IMR-90 (cell line): ENCODE measurements at regions not wholly inside any gene's neighbourhood (a gene's known extent, or its start where the extent isn't known, plus 50 kb on each side); places are given as distances from the start of the nearest gene placed in this dataset.

Experiments
- ATAC-seq: fragments of 200-7000 bp; cut with Tn5 transposase; 2 replicates; pipeline ENCODE4 v1.9.1; 2020; ENCODE audit warnings: low read depth, mild to moderate bottlenecking, moderate library complexity
- BruUV-seq: library from RNA; stranded (reverse); fragments of 400-500 nt; replicated peaks from 2 replicates; lab custom pipeline; 2021; lab: Mats Ljungman, UMichigan
- CTCF ChIA-PET: fragments of 300-600 bp; formaldehyde crosslinking; extraction: SDS; loops from one replicate; lab custom pipeline; 2021; ENCODE audit warnings: antibody characterized with exemption; lab: Yijun Ruan, JAX
- POLR2A ChIA-PET: fragments of 300-600 bp; sonication (Branson Sonifier 250); formaldehyde crosslinking; loops from one replicate; lab custom pipeline; 2022; ENCODE audit warnings: antibody characterized with exemption; ENCODE audit not compliant: unreplicated experiment; lab: Charles Lee
- DNase-seq: peaks from one replicate; pipeline ENCODE4 v3.0.0; 2013
- H2AFZ ChIP-seq: replicated peaks from 2 replicates; pipeline ENCODE3; 2013; ENCODE audit warnings: low read length, mild to moderate bottlenecking; ENCODE audit not compliant: poor library complexity
- H2AK5ac ChIP-seq: 2 replicates; pipeline ENCODE4 v1.6.1; 2013; ENCODE audit warnings: low read depth, low read length, inconsistent platforms
- H2AK9ac ChIP-seq: replicated peaks from 2 replicates; pipeline ENCODE3; 2013; ENCODE audit warnings: mild to moderate bottlenecking, low read depth, low read length, moderate library complexity; ENCODE audit not compliant: poor library complexity
- H2BK120ac ChIP-seq: 2 replicates; pipeline ENCODE4 v1.6.1; 2013; ENCODE audit warnings: low read depth, low read length, inconsistent platforms
- H2BK15ac ChIP-seq: 3 replicates; pipeline ENCODE4 v1.6.1; 2013; ENCODE audit warnings: low read depth, low read length, inconsistent platforms
- H2BK20ac ChIP-seq: 2 replicates; pipeline ENCODE4 v1.6.1; 2013; ENCODE audit warnings: low read depth, mild to moderate bottlenecking, inconsistent platforms, low read length, moderate library complexity
- H2BK5ac ChIP-seq: 2 replicates; pipeline ENCODE4 v1.6.1; 2013; ENCODE audit warnings: mild to moderate bottlenecking, low read depth, low read length, inconsistent platforms; ENCODE audit not compliant: poor library complexity, severe bottlenecking
- H3K14ac ChIP-seq: replicated peaks from 2 replicates; pipeline ENCODE4 v1.6.1; 2013; ENCODE audit warnings: low read depth, low read length, inconsistent platforms
- H3K18ac ChIP-seq: 2 replicates; pipeline ENCODE4 v1.6.1; 2013; ENCODE audit warnings: low read depth, low read length, control low read depth
- H3K23ac ChIP-seq: 2 replicates; pipeline ENCODE4 v1.6.1; 2013; ENCODE audit warnings: low read depth, low read length, inconsistent platforms
- H3K27ac ChIP-seq: 2 replicates; pipeline ENCODE4 v1.5.1; 2013; ENCODE audit warnings: mild to moderate bottlenecking, control low read depth, low read length; ENCODE audit not compliant: insufficient read depth
- H3K27me3 ChIP-seq: 2 replicates; pipeline ENCODE4 v1.6.1; 2013; ENCODE audit warnings: low read length; ENCODE audit not compliant: control insufficient read depth, insufficient read depth
- H3K36me3 ChIP-seq: 2 replicates; pipeline ENCODE4 v1.6.1; 2013; ENCODE audit warnings: low read length, mixed read lengths; ENCODE audit not compliant: control insufficient read depth, insufficient read depth
- H3K4ac ChIP-seq: 2 replicates; pipeline ENCODE4 v1.6.1; 2013; ENCODE audit warnings: low read depth, low read length, inconsistent platforms
- H3K4me1 ChIP-seq: 2 replicates; pipeline ENCODE4 v1.6.1; 2013; ENCODE audit warnings: low read length, mixed read lengths; ENCODE audit not compliant: control insufficient read depth, insufficient read depth
- H3K4me2 ChIP-seq: 2 replicates; pipeline ENCODE4 v1.6.1; 2013; ENCODE audit warnings: low read depth, mild to moderate bottlenecking, control low read depth, low read length, moderate library complexity
- H3K4me3 ChIP-seq: 2 replicates; pipeline ENCODE4 v1.5.1; 2013; ENCODE audit warnings: low read depth, mild to moderate bottlenecking, control low read depth, low read length, moderate library complexity; ENCODE audit not compliant: insufficient read depth
- H3K56ac ChIP-seq: 2 replicates; pipeline ENCODE4 v1.6.1; 2013; ENCODE audit warnings: low read length, inconsistent platforms; ENCODE audit not compliant: insufficient read depth; ENCODE audit errors: extremely low read depth
- H3K79me1 ChIP-seq, 2 experiments: 2 replicates each; pipeline ENCODE4 v1.6.1; 2013; ENCODE audit warnings: low read length in 2 of 2, inconsistent platforms in 1 of 2, low read depth in 1 of 2
- H3K9ac ChIP-seq: 2 replicates; pipeline ENCODE4 v1.6.1; 2013; ENCODE audit warnings: low read depth, low read length, control low read depth
- H3K9me1 ChIP-seq: 2 replicates; pipeline ENCODE4 v1.6.1; 2013; ENCODE audit warnings: low read length, inconsistent platforms; ENCODE audit not compliant: insufficient read depth
- H3K9me3 ChIP-seq: 2 replicates; pipeline ENCODE4 v1.6.1; 2013; ENCODE audit warnings: low read length; ENCODE audit not compliant: control insufficient read depth, insufficient read depth
- H4K20me1 ChIP-seq: 2 replicates; pipeline ENCODE4 v1.6.1; 2013; ENCODE audit warnings: low read length, inconsistent platforms; ENCODE audit not compliant: insufficient read depth
- H4K5ac ChIP-seq: 2 replicates; pipeline ENCODE4 v1.6.1; 2013; ENCODE audit warnings: mild to moderate bottlenecking, low read depth, low read length, control low read depth
- H4K8ac ChIP-seq, 2 experiments: 2 replicates each; pipeline ENCODE4 v1.6.1; 2013; ENCODE audit warnings: low read depth in 2 of 2, low read length in 2 of 2, control low read depth in 1 of 2, inconsistent platforms in 1 of 2
- H4K91ac ChIP-seq: 2 replicates; pipeline ENCODE4 v1.6.1; 2013; ENCODE audit warnings: low read depth, low read length, inconsistent platforms; ENCODE audit not compliant: insufficient read depth
- BHLHE40 ChIP-seq: fragments of 150-350 bp; IDR thresholded peaks from 2 replicates; pipeline ENCODE4 v1.6.1; 2016; ENCODE audit warnings: mild to moderate bottlenecking, low read depth, low read length
- CEBPB ChIP-seq: IDR thresholded peaks from 2 replicates; pipeline ENCODE4 v1.6.1; 2012; ENCODE audit warnings: low read depth, low read length, improper control_type of control experiment
- CHD1 ChIP-seq: IDR thresholded peaks from 2 replicates; pipeline ENCODE4 v1.6.1; 2012; ENCODE audit warnings: low read depth, low read length, improper control_type of control experiment
- CTCF ChIP-seq: conservative IDR thresholded peaks from 2 replicates; pipeline ENCODE4 v1.5.1; 2012; ENCODE audit warnings: mild to moderate bottlenecking, low read depth, low read length, improper control_type of control experiment
- ELK1 ChIP-seq: fragments of 150-350 bp; IDR thresholded peaks from 2 replicates; pipeline ENCODE4 v1.6.1; 2016; ENCODE audit warnings: low read depth, mild to moderate bottlenecking, low read length, moderate library complexity, borderline replicate concordance
- FOS ChIP-seq: fragments of 150-350 bp; IDR thresholded peaks from 2 replicates; pipeline ENCODE4 v1.6.1; 2016; ENCODE audit warnings: low read depth, low read length
- MAFK ChIP-seq: IDR thresholded peaks from 2 replicates; pipeline ENCODE4 v1.6.1; 2012; ENCODE audit warnings: low read depth, low read length, improper control_type of control experiment
- MAZ ChIP-seq: IDR thresholded peaks from 2 replicates; pipeline ENCODE4 v1.6.1; 2012; ENCODE audit warnings: low read depth, mild to moderate bottlenecking, low read length, improper control_type of control experiment, moderate library complexity, borderline replicate concordance
- NFE2L2 ChIP-seq: fragments of 150-350 bp; IDR thresholded peaks from 2 replicates; pipeline ENCODE4 v1.6.1; 2016; ENCODE audit warnings: low read depth, mild to moderate bottlenecking, low read length
- POLR2A ChIP-seq: IDR thresholded peaks from 2 replicates; pipeline ENCODE4 v1.6.1; 2012; ENCODE audit warnings: mild to moderate bottlenecking, low read depth, low read length
- RAD21 ChIP-seq: IDR thresholded peaks from 2 replicates; pipeline ENCODE4 v1.6.1; 2012; ENCODE audit warnings: low read length, improper control_type of control experiment
- USF2 ChIP-seq: fragments of 150-350 bp; IDR thresholded peaks from 2 replicates; pipeline ENCODE4 v1.6.1; 2017; ENCODE audit warnings: mild to moderate bottlenecking, antibody characterized with exemption, low read length, low read depth
- WGBS, 2 experiments: methylation state at CpG; one replicate each; pipeline versions ENCODE4 v1.1.5 to v1.1.7; 2013; ENCODE audit warnings: missing lambda C conversion rate in 2 of 2; ENCODE audit not compliant: insufficient read length in 1 of 2; ENCODE audit errors: extremely low coverage in 2 of 2; 5-methylcytosine and 5-hydroxymethylcytosine counted together
- dilution Hi-C: fragments of 300-500 bp; cut with HindIII; formaldehyde crosslinking; loops from one replicate; pipeline ENCODE4 v1.14.3; 2018; ENCODE audit warnings: low sequenced_read_pairs; ENCODE audit not compliant: unreplicated experiment
- in situ Hi-C: fragments of 300-500 bp; cut with MboI; formaldehyde crosslinking; loops from 3 replicates; pipeline ENCODE4 v1.14.3; 2019; ENCODE audit warnings: low sequenced_read_pairs, inconsistent platforms, mixed read lengths
- intact Hi-C: fragments of 100-400 bp; cut with micrococcal nuclease; formaldehyde crosslinking; loops from 2 replicates; pipeline ENCODE4 v1.10.0; 2022

GRCh38 chr2:45191976-45192375 is 182.7 kb upstream of the SIX2 start:
- no peaks in the 10 kb centered on the region for H4K20me1 ChIP-seq
- H3K9ac ChIP-seq = no peak overlapping the region
- DNase-seq (no peak), ATAC-seq (no peak)
- ChIA-PET POLR2A (no interaction called here), CTCF (no interaction called here)
- H4K8ac ChIP-seq = no peak overlapping the region
- intact Hi-C loops = no loop called here
- no peak overlapping the region for H2BK120ac ChIP-seq
- H3K9me1 ChIP-seq = no peaks in the 10 kb centered on the region
- no peaks in the 10 kb centered on the region for H3K9me3 ChIP-seq
- no peak overlapping the region for H3K27ac ChIP-seq
- no peaks in the 10 kb centered on the region for H3K79me1 ChIP-seq
- no peak overlapping the region for H2AK5ac ChIP-seq
- dilution Hi-C loops = no loop called here
- no peak overlapping the region for H3K56ac ChIP-seq
- no peak overlapping the region for H2AFZ ChIP-seq
- no peak overlapping the region for H3K23ac ChIP-seq
- no peak overlapping the region for H2AK9ac ChIP-seq
- H3K4ac ChIP-seq = no peak overlapping the region
- no peak overlapping the region for H4K5ac ChIP-seq
- no peak overlapping the region for H4K91ac ChIP-seq
- H3K36me3 ChIP-seq = no peaks in the 10 kb centered on the region
- peaks cover 9% of the 10 kb centered on the region for H3K4me1 ChIP-seq
- TF ChIP-seq BHLHE40 (no peak), MAZ (no peak), CHD1 (no peak), USF2 (no peak), MAFK (no peak), CTCF (no peak), CEBPB (no peak), NFE2L2 (no peak), FOS (no peak), POLR2A (no peak), RAD21 (no peak), ELK1 (no peak)
- peaks cover 25% of the 10 kb centered on the region for H3K27me3 ChIP-seq
- H2BK5ac ChIP-seq = no peak overlapping the region
- BruUV-seq = no TSS peak
- H3K4me3 ChIP-seq = no peak overlapping the region
- H2BK20ac ChIP-seq = no peak overlapping the region
- in situ Hi-C loops = no loop called here
- H2BK15ac ChIP-seq = no peak overlapping the region
- no peak overlapping the region for H3K14ac ChIP-seq
- H3K18ac ChIP-seq = no peak overlapping the region
- no peak overlapping the region for H3K4me2 ChIP-seq
- no CpG with 5 or more reads among the region's 8 CpGs for WGBS, 2 experiments
